ENCODE measurements at regions not wholly inside any gene's neighbourhood (a gene's known extent, or its start where the extent isn't known, plus 50 kb on each side); places are given as distances from the start of the nearest gene placed in this dataset.

DNA sequence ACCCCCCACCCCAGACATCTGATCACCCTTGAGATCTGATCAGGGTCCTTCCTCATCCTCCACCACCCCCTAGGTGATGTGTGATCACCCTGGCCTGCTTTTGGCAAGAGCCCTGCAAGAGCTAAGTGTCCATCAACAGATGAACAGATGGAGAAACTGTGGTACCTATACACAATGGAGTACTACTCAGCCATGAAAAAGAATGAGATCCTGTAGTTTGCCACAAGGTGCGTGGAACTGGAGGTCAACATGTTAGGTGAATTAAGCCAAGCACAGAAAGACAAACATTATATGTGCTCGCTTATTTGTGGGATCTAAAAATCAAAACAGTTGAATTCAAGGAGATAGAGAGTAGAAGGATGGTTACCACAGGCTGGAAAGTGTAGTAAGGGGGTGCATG lies 209.1 kb downstream of the USP6NL start:
- Histone ChIP-seq H3K14ac (ENCODE audit: insufficient read length) (no peak overlapping the region), H2AK5ac (ENCODE audit: low read depth, low read length) (no peak overlapping the region), H2BK120ac (replicated peaks; ENCODE audit: low read depth, low read length) (no peak overlapping the region), H3K23me2 (ENCODE audit: low read depth, low read length) (no peaks in the 10 kb centered on the region), H3K4me3 (ENCODE audit: extremely low read depth in 1 of 4, insufficient read depth in 2 of 4, low read depth in 3 of 4, low read length in 4 of 4) (no peak overlapping the region), H3K79me2 (ENCODE audit: control insufficient read depth in 1 of 2, insufficient read depth in 2 of 2, low read length in 2 of 2) (no peaks in the 10 kb centered on the region), H2BK5ac (ENCODE audit: low read depth, low read length) (no peak overlapping the region), H2AFZ (ENCODE audit: low read length) (no peak overlapping the region), H2BK15ac (ENCODE audit: low read length) (no peak overlapping the region), H3K4me2 (ENCODE audit: insufficient read depth in 1 of 2, low read depth in 2 of 2, low read length in 2 of 2) (no peak overlapping the region), H2BK12ac (ENCODE audit: low read depth, low read length) (no peak overlapping the region), H3K27me3 (replicated peaks in 1 of 4; ENCODE audit: control insufficient read depth in 3 of 4, extremely low read depth in 1 of 4, insufficient read depth in 3 of 4, low read length in 3 of 4) (no peaks in the 10 kb centered on the region; a peak in 1 of 7 replicates), H3K36me3 (ENCODE audit: control insufficient read depth in 2 of 4, insufficient read depth in 4 of 4, low read length in 3 of 4) (no peaks in the 10 kb centered on the region), H2BK20ac (ENCODE audit: low read length) (no peak overlapping the region), H4K5ac (ENCODE audit: insufficient read length, low read depth, low read length) (no peak overlapping the region), H3K79me1 (ENCODE audit: low read depth, low read length) (no peaks in the 10 kb centered on the region), H4K91ac (replicated peaks; ENCODE audit: insufficient read length, low read length) (no peak overlapping the region), H3K27ac (ENCODE audit: low read depth, low read length) (no peak overlapping the region), H3K4ac (replicated peaks; ENCODE audit: insufficient read length, low read depth, low read length) (no peak overlapping the region), H3K4me1 (replicated peaks in 1 of 4; ENCODE audit: control insufficient read depth in 3 of 4, insufficient read depth in 4 of 4, low read length in 3 of 4) (peaks cover 0 to 3% (median 1%) of the 10 kb centered on the region in 4 experiments; a peak in 3 of 7 replicates), H3K9me3 (ENCODE audit: insufficient read depth in 2 of 2, low read depth in 1 of 2, low read length in 1 of 2) (no peaks in the 10 kb centered on the region), H3K18ac (ENCODE audit: extremely low read depth, low read length) (no peak overlapping the region), H3K56ac (replicated peaks; ENCODE audit: insufficient read length, low read depth, low read length) (no peak overlapping the region), H3K23ac (ENCODE audit: insufficient read length) (no peak overlapping the region), H4K8ac (ENCODE audit: extremely low read depth, insufficient read depth, low read length) (no peak overlapping the region), H4K20me1 (replicated peaks in 1 of 2; ENCODE audit: control insufficient read depth in 1 of 2, insufficient read depth in 2 of 2, low read length in 2 of 2) (no peaks in the 10 kb centered on the region), H3K9ac (replicated peaks in 1 of 4; ENCODE audit: extremely low read depth in 1 of 4, low read depth in 3 of 4, low read length in 3 of 4) (no peak overlapping the region)
- FAIRE-seq (no peak), DNase-seq (ENCODE audit: low read depth in 1 of 2, low spot score in 2 of 2) (no peak)
- WGBS, 2 experiments (ENCODE audit: extremely low coverage in 1 of 2, insufficient coverage in 1 of 2, insufficient read length in 1 of 2, insufficient replicate concordance in 2 of 2, low coverage in 1 of 2, low lambda C conversion rate in 2 of 2, missing lambda C conversion rate in 1 of 2) = 100% methylated on average over 2 of the region's 2 CpGs; no CpG with 5 or more reads in 1 of the 2 experiments
- TF ChIP-seq HDAC2 (IDR thresholded peaks at IDR 0.05; ENCODE audit: borderline replicate concordance in 1 of 2, low read depth in 2 of 2, low read length in 2 of 2) = 0 out of 4 replicates have a peak, but pooled peaks of 1 of the 2 experiments have one; percentile 41
- no peak for TF ChIP-seq POU5F1 (IDR thresholded peaks at IDR 0.05; ENCODE audit: low read depth, low read length)
- peak; percentile 87; the same call in 1 of the 2 replicates for TF ChIP-seq KDM1A (IDR thresholded peaks at IDR 0.05; ENCODE audit: borderline replicate concordance, low read length)
- ChIA-PET CTCF (ENCODE audit: partially characterized antibody) (interaction anchor here (1.2 kb wide), 2 partner anchors 10 to 17 kb away, joined by 3 to 4 read pairs; no protein-coding TSS in a partner anchor), POLR2A (ENCODE audit: partially characterized antibody) (no interaction called here)

Data from H1 (cell line).